HuH-7.5 (cell line): ENCODE measurements at regions not wholly inside any gene's neighbourhood (a gene's known extent, or its start where the extent isn't known, plus 50 kb on each side); places are given as distances from the start of the nearest gene placed in this dataset.
"Not testable (repeated sequence)": the region's sequence is repeated elsewhere in the genome, so short reads cannot be mapped to it uniquely, and the experiment has no call there.

Source experiments
- DNase-seq: peaks from one replicate; pipeline ENCODE4 v3.0.0; 2011; ENCODE audit warnings: low spot score

DNA sequence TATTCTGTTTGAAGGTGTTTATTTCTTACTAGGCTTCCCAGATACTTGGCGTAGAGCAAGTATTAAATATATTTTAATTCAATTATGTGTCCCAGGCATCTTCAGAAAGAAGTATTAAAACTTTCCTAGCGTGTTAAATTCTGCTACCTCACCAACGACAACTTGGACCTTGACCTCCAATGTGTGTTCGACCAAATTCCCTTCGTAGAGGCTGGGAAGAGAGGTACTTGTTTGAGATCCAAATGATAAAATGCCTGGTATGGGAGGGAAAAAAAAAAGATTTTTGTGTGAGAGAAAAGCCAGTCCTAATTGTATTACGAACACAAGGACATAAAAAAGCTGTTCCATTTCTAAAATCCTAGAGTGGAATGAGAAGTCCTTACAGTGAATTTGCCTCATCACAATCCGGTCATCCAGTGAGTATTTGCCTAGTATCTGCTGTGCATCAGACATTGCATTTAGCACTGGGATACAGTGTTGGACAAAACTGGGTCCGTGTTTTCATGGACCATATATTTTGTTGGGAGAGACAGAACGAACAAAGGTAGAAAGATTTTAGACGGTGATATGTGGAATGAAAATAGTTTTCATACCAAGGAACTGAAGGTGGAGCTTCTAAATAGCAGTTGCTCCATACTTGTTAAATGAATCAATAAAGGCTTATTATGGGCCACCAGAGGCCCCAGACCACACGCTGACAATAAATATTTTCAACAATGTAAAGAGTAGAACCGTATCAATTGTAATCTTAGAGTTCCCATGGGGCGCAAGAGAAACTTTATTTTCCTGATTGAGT, 103.1 kb downstream of the KIF4B start:
- peak; percentile 53 for DNase-seq

DNA sequence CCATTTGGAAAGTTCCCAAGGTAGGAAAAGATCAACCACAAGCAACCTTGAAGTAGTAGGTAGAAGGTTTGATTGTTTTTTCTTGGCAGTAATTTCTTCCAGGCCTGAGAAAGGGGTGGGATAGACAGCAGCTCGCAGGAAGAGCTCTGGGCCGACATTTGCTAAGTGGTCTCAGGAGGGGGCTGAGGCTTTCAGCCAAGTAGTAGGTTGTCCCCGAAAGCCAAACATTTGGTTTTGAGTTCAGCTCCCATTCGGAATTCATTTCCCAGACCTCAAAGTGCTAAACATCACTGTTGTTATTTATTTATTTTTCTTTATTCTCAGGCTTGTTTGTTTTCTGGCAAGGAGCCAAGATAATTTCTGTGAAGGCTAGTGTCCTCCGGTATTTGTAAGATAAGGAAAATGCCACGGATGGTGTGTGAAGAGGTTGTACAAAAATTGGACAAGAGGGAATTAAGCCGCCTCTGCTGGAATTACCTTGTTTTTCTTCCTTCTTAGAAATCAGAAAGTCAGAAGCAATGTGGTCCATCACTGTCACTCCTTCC, 112.1 kb downstream of the KIF4B start:
- no peak for DNase-seq

DNA sequence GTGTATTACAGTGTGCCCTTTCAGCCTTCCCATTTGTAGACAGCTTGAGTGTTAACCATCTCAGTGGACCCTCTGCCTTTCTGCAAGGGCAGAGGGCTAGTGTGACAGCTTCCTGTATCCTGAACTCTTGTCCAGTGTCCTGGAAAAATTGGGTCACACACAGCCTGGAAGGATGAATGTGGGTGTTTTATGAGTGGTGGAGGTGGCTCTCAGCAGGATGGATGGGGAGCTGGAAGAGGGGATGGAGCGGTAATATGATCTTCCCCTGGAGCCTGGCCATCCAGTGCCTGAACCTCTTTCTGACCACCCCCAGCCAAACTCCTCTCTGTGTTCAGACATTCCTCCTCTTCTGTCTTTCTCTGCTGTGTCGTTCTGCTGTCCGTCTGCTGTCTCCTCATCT, 113.0 kb downstream of the KIF4B start:
- no peak for DNase-seq

DNA sequence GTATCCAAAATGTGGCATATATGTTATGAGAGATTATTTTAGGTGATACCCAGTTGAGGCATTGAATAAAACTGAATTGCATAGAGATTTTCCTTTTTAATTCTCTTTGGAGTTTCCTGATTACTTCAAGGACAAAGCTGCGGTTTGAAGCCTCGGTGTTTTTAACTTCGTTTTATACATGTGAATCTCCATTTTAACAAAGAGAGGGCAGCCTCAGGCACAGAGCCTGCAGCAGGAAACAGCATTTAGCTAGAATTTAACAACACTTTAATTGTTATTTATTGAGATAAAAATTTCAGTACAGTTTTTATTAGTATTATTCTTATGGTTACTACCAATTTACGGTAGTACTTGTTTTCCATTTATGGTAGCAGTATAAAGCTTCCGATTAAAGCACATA, 114.0 kb downstream of the KIF4B start:
- no peak for DNase-seq

DNA sequence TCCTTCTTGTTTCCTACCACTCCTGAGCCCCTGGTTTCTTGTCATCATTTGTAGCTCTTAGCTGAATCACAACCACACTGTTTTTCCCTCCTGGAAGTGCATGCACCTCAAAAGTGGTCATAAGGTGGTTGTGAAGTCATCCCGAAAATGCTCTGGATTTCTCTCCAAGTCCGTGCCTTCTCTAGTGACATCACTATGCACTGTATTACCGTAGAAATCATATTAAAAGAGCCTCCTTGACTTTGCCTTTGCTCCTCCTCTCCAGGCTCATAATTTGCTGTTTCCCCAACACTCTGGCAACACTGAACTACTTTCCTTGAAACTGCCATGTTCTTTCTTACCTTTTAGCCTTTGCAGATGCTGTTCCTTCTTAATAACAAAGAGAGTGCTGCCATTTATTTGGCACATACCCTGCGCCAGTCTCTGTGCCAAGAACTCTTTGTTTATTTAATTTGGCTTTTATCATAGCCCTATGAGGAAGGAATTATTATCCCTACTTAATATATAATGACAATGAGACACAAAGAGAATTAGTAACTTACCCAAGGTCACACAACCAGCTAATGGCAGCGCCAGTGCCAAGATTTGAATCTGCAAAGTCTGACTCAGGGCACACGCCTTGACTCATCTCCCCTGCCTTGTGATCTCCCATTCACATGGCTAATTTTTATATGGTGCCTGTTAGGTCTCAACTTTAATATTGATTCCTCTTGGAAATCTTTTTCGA, 115.4 kb downstream of the KIF4B start:
- no peak for DNase-seq

DNA sequence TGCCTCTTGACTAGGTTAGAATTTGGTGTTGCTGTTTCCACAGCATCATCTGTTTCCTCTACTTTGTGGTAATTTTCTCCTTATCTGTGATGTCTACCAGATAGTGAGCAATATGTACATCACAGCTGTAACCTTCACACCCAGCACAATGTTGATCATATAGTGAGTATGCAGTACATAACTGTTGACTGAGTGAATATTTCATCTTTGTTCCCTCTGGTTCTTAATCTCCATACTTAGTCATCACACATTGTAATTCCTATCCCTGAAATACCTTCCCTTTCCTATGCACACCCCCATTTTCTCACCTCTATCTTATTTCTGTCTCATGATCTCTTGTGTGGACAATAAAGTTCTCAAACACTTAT, 115.9 kb downstream of the KIF4B start:
- no peak for DNase-seq

DNA sequence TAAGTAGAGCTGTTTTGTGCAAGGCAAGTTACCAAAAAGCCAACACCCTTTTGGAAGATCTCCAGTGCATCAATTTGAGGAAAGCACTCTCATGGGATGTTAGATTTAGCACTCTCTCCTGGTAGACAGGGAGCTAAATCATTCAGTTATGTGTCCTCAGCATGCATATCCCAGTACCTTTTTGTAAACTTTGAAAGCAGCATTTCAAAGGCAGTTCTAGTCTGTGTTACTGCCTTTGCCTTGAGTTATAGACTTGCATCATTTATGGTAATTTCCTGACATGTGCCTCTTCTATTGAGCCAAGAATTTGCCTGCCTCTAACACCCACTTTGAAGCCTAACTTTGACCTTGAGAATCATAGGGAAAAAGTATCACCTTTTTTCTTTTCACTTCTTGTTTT, 120.6 kb downstream of the KIF4B start:
- no peak for DNase-seq

DNA sequence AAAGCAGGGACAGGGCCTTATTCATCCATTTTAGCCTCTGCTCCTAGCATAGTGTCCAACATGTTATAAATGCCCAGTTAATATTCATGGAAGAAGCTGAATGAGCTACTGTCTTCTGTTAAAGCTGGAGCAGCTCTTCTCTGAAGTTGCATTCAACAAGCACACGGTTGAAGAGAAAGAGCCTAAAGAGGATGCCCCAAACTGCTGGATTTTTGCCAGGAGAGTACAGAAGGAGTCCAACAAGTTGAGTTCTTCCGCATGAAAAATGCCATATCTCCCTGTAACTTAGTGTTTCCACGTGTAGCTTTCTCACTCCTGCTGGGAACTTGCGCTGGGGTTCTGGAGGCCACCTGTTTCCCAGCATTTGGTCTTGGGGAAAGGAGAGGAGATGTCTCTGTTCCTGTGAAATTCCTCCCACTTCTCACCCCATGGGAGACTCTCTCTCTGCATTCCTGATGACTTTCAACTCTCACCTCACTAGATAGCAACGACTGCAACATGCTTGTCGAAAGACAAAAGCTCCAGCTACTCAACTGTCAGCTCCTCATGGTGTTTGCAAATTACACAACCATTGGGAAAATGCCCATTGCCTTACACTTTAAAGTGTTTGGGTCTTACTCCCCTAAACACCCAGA, 122.8 kb downstream of the KIF4B start:
- no peak for DNase-seq

DNA sequence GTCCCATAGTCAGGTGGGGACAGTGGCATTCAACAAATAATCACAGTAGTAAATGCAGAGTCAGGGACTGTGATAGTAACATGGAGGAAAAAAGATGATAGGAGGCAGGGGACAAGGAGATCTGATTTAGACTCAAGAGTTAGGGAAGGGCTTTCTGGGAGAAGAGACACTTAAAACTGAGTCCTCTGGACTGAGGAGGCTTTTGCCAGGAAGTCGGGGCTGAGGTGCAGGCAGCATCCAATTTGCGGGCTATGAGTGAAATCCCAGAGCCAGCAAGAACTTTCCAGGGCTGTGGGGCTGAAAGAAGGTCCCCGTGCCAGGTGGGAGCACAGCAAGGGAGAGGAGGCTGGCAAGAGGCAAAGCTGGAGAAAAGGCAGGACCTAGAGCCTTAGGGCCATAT, 124.1 kb downstream of the KIF4B start:
- DNase-seq: no peak

DNA sequence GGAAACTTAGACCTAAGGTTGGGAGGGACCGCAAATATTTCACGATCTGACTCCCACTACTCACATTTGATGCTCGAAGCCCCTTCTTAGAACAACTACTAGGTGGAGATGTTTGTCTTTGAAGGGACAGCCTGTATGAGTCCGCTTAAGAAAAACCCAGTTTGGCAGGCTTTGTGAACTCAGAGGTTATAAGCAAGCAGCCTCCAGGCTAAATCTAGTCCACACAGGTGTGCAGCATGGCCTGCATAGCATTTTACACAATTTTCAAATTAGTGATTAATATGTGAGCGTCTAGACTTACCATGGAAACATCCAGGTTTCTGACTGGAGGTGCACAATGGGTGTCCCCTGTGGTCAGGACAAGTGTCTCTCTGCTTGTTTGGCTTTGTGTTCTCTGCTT, 127.1 kb downstream of the KIF4B start:
- no peak for DNase-seq

DNA sequence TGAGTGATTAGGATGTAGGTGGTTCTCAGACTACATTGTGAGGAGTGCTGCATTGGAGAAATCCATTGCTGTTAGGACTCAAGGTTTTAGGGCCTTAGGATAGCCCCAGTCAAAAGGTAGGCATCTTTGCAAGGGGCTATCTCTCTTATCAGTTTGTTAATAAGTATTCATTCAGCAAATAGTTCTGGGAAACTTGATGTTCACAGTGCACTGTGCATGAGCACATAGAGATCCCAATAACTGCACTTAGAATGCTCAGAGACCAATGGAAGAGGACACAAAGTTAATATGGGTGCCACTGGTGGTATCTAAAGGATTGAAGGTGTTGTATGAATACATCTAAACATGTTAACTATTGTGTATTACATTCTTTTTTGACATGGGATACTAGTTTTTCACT, 131.4 kb downstream of the KIF4B start:
- no peak for DNase-seq

DNA sequence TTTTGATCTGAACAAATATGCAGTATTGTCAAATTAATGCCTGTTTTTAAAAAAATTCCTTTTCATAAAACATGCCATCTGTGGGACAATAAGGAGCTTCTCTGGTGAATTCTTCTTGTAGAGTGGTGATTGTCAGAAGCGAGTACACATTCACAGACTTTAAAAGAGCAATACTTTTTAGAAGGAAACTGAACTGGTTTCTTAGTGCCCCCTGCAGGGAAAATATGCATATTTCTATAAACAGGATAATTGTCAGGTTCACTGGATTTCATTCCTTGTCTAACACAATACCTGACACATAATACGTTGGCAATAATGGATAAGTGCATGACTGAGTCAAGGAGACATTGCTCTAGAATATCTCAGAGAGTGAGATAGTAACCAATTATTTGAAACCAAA, 133.7 kb downstream of the KIF4B start:
- DNase-seq: no peak

DNA sequence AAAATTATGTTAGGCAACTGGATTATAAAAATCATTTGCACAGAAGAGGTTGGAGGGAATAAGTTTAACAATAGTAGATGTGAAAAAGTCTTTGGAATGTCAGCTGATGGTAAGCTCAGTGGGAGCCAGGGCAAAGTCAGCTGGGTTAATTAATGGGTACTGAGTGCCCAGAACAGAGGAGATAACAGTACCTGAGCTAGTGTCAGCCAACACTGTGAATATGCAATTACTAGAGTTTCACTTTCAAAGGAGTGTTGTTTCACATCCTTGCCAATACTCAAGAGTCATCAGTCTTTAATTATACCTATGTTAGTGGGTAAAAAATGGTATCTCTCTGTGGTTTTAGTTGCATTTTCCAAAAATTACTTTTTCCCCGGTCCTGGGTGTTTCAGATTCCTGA, 135.1 kb downstream of the KIF4B start:
- no peak for DNase-seq

DNA sequence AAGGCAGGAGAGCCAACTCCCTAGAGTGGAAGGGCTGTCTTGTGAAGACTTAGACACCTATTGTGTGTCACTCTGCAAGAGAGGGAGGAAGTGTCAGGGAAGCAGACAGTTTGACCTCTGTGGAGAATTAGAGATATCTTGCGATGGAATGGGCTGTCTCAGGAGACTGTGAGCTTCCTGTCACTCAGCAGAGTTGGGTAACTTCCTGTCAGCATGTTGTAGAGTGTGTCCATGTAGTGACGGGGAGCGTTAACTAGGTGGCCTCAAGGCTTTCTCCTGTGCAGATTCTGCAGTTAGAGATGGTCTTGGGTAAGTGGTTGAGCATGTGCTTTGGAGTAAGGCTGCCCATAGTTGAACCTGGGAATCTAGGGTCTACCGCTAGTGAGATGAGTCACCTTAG, 136.5 kb downstream of the KIF4B start:
- no peak for DNase-seq

DNA sequence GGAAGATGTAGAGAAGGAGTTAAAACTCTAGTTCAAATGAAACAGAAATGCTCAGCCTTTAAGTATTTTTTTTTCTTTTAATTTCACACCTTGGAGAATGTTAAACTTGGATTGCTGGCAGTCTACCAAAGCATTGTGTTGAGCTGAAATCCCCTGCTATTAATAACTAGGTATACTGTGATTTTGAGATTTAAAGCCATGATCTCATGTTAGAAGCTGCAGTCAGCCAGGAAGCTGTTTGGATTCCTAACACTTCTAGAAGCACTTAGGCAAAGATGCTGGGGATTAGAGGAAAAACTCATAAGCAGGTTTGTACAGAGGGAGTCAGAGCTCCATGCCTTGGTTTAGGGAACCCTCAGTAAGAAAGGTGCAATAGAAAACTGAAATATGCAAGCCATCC, 141.4 kb downstream of the KIF4B start:
- no peak for DNase-seq

DNA sequence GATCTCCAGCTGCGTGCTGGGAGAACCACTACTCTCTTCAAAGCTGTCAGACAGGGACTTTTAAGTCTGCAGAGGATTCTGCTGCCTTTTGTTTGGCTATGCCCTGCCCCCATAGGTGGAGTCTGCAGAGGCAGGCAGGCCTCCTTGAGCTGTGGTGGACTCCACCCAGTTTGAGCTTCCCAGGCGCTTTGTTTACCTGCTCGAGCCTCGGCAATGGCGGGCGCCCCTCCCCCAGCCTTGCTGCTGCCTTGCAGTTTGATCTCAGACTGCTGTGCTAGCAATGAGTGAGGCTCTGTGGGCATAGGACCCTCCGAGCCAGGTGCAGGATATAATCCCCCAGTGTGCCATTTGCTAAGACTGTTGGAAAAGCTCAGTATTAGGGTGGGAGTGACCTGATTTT, 149.5 kb downstream of the KIF4B start:
- DNase-seq: not testable (repeated sequence)

DNA sequence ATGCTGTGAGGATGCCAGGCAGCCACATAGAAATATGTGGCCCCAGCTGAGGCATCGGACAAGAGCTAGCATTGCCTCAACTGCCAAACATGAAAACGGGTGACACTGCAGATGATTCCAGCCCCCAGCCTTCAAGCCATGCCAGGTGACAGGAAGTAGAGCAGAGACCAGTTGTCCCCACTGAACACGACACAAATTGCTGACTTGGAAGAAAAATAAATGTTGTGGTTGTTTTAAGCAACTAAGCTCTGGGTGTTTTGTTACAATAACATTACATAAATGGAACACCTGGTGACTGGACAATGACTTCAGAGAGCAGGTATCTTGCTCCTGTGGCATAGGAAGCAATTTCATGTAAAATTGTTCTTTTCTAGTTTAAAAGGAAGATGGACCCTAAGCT, 154.2 kb downstream of the KIF4B start:
- no peak for DNase-seq

DNA sequence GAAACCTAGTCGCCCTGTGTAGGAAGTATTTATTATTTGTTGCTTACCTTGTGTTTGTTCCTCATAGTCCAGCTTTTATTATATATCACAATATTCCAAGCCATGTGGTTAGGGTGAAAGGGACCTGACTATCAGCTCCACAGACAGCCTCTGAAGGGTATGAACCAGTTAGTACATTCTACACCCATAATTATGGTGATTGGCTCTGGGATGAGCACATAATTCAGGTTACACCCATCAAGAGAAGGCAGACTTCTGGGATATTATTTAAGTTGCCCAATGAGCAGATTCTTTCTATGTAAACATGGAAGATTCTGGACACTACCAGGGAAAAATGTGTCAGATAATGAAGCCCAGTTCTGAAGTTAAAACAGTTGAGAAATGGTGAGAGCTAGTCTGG, 168.0 kb downstream of the KIF4B start:
- DNase-seq: no peak

DNA sequence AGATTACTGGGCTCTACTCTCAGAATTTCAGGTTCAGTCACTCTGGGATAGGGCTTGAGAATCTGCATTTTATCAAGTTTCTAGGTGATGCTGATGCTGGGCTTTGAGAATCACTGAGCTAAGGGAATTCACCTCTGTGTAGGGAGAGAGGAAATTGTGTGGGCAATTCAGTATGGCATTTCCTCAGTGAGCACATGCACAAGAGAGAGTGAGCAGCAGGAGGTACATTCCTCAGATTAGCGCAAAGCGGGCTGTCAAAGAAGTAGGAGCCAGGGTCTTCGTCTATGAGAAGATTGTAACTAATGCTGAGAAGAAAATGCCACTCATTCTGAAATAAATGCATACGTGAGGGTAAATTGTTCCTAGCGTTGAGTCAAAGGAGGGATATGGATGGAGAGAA, 175.9 kb downstream of the KIF4B start:
- DNase-seq: no peak

DNA sequence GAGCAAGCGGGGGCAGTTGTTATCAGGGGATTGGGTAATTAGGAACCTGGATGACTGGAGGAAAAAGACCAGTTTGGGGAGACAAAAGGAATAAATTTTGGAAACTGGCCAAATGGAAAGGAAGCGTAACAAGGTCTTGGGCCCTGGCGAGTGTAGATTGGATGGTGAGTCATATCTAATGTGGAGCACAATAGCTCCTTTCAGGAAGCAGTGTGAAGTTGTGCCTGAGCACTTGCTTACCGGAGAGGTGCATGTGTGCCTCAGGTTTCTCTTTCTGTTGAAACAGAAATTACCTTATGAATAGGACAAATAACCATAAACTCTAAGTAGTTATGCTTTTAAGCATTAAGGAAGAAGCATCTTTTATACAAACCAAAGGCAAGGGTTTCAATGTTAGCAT, 176.4 kb downstream of the KIF4B start:
- DNase-seq: no peak

DNA sequence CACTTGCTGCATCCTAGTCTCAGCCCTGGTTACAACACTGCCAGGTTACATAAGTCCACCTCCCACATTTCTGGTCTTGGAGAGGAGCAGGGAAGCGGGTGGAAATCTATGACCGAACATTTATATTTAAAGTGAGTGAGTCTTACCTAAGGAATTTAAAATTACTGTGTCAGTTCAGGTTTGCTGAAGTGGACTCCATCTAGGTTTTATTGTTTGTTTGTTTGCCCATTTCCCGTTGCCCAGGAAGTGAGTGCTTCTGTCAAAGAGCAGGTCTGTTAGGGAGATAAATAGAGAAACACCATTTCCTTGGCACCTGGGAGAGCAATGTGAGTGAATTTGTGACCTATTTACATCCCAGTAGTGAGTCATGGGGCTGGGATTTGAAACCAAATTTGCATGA, 179.5 kb downstream of the KIF4B start:
- no peak for DNase-seq

DNA sequence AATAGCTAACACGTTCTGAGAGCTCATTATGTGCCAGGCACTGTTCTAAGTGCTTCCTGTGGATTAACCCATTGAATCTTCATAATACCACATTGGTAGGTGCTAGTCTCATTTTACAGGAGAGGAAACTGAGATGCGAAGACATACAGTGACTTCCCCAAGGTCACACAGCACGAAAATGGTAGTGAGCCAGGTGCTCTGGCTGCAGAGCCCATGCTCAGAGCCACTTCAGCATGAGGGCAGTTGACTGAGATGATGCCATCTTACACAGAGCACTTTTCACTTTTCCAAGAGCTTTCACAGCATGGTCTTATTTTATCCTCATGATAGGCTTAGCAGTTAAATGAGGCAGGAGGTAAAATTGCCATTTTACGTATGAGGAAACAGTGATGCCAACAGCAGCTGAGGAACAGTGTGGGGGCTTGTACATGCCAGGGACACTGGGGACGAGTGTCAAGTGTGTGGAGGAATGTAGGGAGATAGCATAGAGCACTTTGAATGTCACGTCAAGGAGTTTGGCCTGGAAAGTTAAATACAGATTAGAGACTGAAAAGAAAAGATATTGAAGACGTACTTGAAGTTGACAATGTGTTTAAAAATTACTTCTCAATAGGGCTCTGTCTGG, 180.0 kb downstream of the KIF4B start:
- DNase-seq: no peak

DNA sequence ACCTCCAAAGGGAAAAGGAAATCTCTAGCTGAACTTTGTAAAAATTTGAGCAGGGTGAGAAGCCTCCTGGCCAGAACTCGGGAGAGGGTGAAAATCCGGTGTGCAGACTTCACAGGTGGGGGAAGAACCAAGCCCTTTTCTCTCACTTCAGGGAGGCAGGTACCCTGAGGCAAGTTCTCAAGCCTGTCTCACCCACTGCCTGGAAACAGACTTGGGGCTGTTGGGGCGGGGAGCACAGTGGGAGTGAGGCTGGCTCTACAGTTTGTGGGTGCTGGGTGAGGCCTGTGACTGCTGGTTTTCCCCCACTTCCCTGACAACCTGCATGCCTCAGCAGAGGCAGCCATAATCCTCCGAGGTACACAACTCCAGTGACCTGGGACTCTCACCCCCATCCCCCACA, 187.1 kb downstream of the KIF4B start:
- no peak for DNase-seq
